ENCODE measurements at regions not wholly inside any gene's neighbourhood (a gene's known extent, or its start where the extent isn't known, plus 50 kb on each side); places are given as distances from the start of the nearest gene placed in this dataset.

DNA sequence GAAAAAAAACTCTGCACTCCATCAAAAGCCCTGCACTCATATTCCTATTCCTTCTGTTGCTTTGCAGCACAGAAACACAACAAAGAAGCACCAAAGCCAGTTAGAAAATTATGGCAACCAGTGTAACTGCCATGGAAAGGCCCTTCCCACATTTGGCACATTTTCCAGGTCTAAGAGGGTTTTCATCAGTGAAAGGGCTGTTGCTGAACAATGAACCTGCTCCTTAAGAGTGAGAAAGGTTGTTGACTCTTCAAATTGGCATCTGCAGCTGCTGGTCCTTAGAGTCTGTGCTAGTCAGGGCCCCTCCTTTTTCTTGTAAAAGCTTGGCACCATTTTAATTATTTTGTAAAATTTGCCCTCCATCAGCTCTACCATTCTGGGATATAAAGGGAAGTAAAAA is 378.7 kb upstream of the KITLG start:
- Histone ChIP-seq H3K36me3 (replicated peaks in 1 of 2; ENCODE audit: control insufficient read depth in 1 of 2, insufficient read depth in 2 of 2, low read length in 2 of 2) (no peaks in the 10 kb centered on the region), H3K9ac (ENCODE audit: insufficient read depth, low read length, poor library complexity, severe bottlenecking) (no peak overlapping the region), H3K79me2 (ENCODE audit: insufficient read depth, low read length) (no peaks in the 10 kb centered on the region), H3K27ac (ENCODE audit: low read depth in 1 of 2, low read length in 2 of 2) (no peak overlapping the region), H3K4me1 (ENCODE audit: control insufficient read depth in 1 of 2, insufficient read depth in 2 of 2, low read length in 2 of 2) (no peaks in the 10 kb centered on the region), H3K27me3 (ENCODE audit: control insufficient read depth in 2 of 2, insufficient read depth in 2 of 2, low read length in 2 of 2) (no peaks in the 10 kb centered on the region), H3K9me3 (replicated peaks in 1 of 2; ENCODE audit: control insufficient read depth in 1 of 2, insufficient read depth in 1 of 2, low read length in 2 of 2) (no peaks in the 10 kb centered on the region), H3K4me2 (replicated peaks; ENCODE audit: extremely low read depth, low read length, poor library complexity, severe bottlenecking) (no peak overlapping the region), H4K20me1 (ENCODE audit: insufficient read depth, low read length) (no peaks in the 10 kb centered on the region), H2AFZ (ENCODE audit: insufficient read depth, low read depth, low read length, poor library complexity, severe bottlenecking) (no peak overlapping the region), H3K4me3 (replicated peaks in 1 of 3; ENCODE audit: low read depth in 2 of 3, low read length in 3 of 3) (no peak overlapping the region)
- H3K36me3 Mint-ChIP-seq = no peaks in the 10 kb centered on the region
- intact Hi-C loops (cut with micrococcal nuclease) = no loop called here
- no peak overlapping the region for H3K4me3 Mint-ChIP-seq
- peaks cover 0 to 4% (median 0%) of the 10 kb centered on the region in 7 donors for H3K9me3 Mint-ChIP-seq
- no peaks in the 10 kb centered on the region for H3K27me3 Mint-ChIP-seq (ENCODE audit: low read depth in 3 of 3)
- TF ChIP-seq, protein P1, sequence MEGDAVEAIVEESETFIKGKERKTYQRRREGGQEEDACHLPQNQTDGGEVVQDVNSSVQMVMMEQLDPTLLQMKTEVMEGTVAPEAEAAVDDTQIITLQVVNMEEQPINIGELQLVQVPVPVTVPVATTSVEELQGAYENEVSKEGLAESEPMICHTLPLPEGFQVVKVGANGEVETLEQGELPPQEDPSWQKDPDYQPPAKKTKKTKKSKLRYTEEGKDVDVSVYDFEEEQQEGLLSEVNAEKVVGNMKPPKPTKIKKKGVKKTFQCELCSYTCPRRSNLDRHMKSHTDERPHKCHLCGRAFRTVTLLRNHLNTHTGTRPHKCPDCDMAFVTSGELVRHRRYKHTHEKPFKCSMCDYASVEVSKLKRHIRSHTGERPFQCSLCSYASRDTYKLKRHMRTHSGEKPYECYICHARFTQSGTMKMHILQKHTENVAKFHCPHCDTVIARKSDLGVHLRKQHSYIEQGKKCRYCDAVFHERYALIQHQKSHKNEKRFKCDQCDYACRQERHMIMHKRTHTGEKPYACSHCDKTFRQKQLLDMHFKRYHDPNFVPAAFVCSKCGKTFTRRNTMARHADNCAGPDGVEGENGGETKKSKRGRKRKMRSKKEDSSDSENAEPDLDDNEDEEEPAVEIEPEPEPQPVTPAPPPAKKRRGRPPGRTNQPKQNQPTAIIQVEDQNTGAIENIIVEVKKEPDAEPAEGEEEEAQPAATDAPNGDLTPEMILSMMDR (IDR thresholded peaks at IDR 0.05) = no peak
- no peak overlapping the region for H3K27ac Mint-ChIP-seq
- no peaks in the 10 kb centered on the region for H3K4me1 Mint-ChIP-seq
- DNase-seq = no peak

DNA sequence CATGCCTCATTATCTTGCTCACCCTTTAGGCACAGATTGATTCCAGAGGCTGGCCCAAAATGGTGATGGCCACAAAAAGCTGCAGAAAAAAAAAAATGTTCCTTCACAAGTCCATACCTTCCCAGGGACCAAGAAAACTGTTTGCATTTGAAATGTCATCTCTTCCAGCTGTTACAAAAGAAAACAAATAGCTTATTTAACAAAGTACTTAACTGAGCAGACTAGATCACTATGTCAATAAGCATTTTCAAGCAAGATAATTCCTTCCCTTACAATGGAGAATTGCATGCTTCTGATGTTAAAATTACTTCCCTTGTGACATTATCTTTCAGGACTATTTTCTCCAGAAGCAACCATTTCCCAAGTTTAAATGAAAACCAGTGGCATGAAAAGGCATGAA is 377.9 kb upstream of the KITLG start:
- Histone ChIP-seq H2AFZ (ENCODE audit: insufficient read depth, low read depth, low read length, poor library complexity, severe bottlenecking) (no peak overlapping the region), H3K9ac (ENCODE audit: insufficient read depth, low read length, poor library complexity, severe bottlenecking) (no peak overlapping the region), H4K20me1 (ENCODE audit: insufficient read depth, low read length) (no peaks in the 10 kb centered on the region), H3K27me3 (ENCODE audit: control insufficient read depth in 2 of 2, insufficient read depth in 2 of 2, low read length in 2 of 2) (no peaks in the 10 kb centered on the region), H3K4me2 (replicated peaks; ENCODE audit: extremely low read depth, low read length, poor library complexity, severe bottlenecking) (no peak overlapping the region), H3K36me3 (replicated peaks in 1 of 2; ENCODE audit: control insufficient read depth in 1 of 2, insufficient read depth in 2 of 2, low read length in 2 of 2) (no peaks in the 10 kb centered on the region), H3K9me3 (replicated peaks in 1 of 2; ENCODE audit: control insufficient read depth in 1 of 2, insufficient read depth in 1 of 2, low read length in 2 of 2) (no peaks in the 10 kb centered on the region), H3K4me3 (replicated peaks in 1 of 3; ENCODE audit: low read depth in 2 of 3, low read length in 3 of 3) (no peak overlapping the region), H3K4me1 (ENCODE audit: control insufficient read depth in 1 of 2, insufficient read depth in 2 of 2, low read length in 2 of 2) (no peaks in the 10 kb centered on the region), H3K27ac (ENCODE audit: low read depth in 1 of 2, low read length in 2 of 2) (no peak overlapping the region), H3K79me2 (ENCODE audit: insufficient read depth, low read length) (no peaks in the 10 kb centered on the region)
- H3K27me3 Mint-ChIP-seq (ENCODE audit: low read depth in 3 of 3) = no peaks in the 10 kb centered on the region
- no peak for DNase-seq
- no peaks in the 10 kb centered on the region for H3K36me3 Mint-ChIP-seq
- H3K4me3 Mint-ChIP-seq = no peak overlapping the region
- H3K9me3 Mint-ChIP-seq = peaks cover 0 to 3% (median 0%) of the 10 kb centered on the region in 7 donors
- H3K27ac Mint-ChIP-seq = no peak overlapping the region
- intact Hi-C loops (cut with micrococcal nuclease) = no loop called here
- no peaks in the 10 kb centered on the region for H3K4me1 Mint-ChIP-seq
- TF ChIP-seq, protein P1 (IDR thresholded peaks at IDR 0.05) = no peak

Measured in CD14-positive monocyte (primary cell).